ENCODE measurements at regions not wholly inside any gene's neighbourhood (a gene's known extent, or its start where the extent isn't known, plus 50 kb on each side); places are given as distances from the start of the nearest gene placed in this dataset.

- no peak for DNase-seq (ENCODE audit: low read depth)
These were observed 565.9 kb upstream of the FBXO33 start for GRCh38 chr14:39998114-39998513.

DNA sequence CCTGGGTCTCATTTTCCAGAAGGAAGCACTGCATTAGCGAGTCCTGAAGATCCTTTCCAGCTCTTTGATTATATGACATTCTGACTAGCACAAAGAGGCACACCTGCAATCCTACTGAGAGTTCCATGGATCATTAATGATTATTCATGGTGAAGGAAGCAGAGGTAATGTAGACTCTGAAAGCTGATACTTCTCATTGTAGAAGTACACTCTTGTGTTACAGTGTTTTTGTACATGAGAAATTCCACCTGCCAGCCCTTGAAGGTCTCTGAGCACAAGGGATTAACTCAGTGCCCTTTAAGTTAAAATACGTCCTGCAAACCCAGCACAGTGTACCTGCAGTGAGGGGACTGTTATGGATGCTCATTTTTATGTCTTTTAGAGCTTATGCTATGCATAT is 558.8 kb upstream of the FBXO33 start:
- DNase-seq (ENCODE audit: low read depth): no peak

DNA sequence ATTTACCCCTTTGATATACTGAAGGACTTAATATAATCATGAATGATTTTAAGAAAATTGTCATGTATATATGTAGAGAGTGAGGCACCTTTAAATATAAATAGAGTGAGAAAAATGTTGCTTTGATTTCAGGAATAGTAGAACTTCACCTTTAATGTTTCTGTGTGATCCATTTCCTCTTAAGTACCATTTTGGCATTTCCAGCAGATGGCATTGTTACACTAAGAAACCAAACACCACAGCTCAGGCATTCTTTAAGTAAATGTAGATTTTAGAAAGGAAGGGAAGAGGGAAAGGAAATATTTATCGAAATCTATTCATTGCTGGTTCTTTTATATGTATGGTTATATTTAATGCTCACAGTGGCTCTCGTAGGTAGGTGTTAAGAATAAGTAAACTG is 556.7 kb upstream of the FBXO33 start:
- DNase-seq (ENCODE audit: low read depth): peak; percentile 29

DNA sequence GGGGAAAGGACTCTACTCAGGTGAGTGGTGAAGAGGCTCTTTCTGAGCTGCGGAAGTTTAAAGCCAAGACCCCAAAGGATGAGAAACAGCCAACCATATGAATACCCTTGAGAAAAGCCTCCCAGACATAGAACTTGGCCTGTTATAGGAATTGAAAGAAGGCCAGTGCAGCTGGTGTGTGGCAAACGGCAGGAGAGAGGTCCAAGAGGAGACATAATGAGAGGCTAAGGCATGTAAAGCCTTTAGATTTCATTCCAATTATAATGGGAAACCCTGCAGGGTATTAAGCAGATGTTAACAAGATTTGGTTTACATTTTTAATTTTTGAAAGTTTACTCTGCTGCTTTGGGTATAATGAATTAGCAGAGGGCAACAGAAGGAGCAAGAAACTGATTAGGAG is 552.1 kb upstream of the FBXO33 start:
- no peak for DNase-seq (ENCODE audit: low read depth)

DNA sequence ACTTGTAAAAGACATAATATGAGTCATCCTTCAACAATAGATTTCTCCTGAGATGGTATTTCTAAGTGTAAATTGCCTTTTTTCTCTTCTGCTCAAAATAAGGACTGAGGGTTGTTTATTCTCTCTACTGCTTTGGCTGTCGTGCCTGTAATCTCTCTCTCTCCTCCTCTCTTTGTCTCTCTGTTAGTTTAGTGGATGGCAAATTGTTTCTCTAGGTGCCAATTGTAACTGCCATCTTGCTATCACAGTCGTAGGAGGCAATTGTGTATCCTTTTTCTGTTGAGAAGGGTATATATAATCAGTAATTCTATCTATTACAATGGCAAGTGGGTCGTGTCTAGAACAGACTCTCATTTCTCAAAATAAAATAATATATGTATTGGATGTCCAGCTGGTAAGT is 545.0 kb upstream of the FBXO33 start:
- DNase-seq (ENCODE audit: low read depth): no peak

- no peak for DNase-seq (ENCODE audit: low read depth)
These were observed 541.8 kb upstream of the FBXO33 start for GRCh38 chr14:39974036-39974435.

- no peak for DNase-seq (ENCODE audit: low read depth)
These were observed 540.5 kb upstream of the FBXO33 start for GRCh38 chr14:39972704-39973103.

DNA sequence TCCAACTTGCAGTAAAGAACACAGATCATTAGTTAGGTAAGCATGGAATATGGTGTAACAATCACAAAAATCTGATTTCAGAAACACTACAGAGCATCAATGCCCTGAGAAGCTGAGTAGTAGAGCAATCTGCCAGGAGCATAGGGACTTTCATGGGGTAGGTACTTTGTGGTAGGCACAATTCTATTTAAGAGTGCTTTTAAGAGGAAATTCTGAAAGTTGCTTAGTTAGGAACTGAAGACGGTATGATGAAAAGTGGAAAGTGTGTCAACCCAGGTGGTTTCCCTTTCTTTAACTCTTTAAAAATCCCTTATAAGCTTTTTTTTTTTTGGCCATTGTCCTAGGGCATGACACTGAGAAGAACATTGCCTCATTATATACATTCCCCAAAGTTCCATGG is 535.7 kb upstream of the FBXO33 start:
- DNase-seq (ENCODE audit: low read depth): no peak

DNA sequence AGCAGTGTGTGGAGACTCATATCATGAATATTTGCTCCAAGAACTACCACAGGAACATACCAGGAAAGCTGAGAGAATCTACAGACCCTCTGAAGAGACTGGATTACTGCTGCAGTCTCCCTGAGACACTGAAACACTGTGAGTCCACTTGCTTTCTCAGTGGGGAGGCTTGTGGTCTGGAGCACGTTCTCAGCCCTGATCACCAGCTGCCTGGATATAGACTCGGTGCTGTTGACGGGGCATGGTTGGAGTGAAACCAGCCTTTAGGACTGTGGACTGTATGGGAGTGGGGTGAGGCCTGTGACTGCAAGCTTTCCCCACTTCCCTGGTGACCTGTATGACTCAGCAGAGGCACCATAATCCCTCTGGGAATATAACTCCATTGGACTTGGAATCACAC is 525.8 kb upstream of the FBXO33 start:
- no peak for DNase-seq (ENCODE audit: low read depth)

GRCh38 chr14:39957290-39957689 is 525.1 kb upstream of the FBXO33 start:
- no peak for DNase-seq (ENCODE audit: low read depth)

DNA sequence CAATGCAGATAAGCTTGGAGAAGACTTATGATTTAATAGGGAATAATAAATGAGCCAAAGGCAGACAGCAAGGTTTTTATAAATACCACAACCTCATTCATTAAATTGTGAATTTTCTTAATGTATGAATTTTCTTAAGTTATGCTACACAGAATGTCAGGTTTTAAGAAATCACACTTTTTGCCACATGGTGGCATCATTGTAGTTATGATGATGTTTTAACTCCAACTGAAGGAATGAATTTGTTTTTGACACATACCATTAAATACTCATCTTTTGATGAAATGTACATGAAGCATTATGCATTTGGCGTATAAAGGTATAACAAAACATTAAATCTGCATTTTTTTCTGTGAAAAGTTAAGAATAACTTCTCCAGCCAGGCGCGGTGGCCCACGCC is 524.1 kb upstream of the FBXO33 start:
- DNase-seq (ENCODE audit: low read depth): no peak

DNA sequence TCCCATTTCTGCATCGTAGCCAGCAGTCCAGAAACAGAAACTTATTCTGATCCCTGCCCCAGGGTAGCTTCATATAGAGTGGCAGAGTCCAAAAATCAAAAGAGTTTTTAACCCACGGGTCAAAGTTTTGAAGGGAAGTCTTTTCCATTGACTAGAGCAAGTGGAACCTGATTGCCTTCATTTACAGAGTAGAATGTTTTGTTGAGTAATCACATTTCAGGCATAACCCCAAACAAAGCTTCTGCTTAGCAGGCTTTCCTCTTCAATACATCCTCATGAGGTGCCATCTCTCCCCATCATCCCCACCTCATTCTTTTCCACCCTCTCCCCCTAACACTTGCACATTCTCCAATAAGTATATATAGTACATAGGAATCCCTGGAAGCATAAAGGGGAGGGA is 516.0 kb upstream of the FBXO33 start:
- DNase-seq (ENCODE audit: low read depth): no peak

DNA sequence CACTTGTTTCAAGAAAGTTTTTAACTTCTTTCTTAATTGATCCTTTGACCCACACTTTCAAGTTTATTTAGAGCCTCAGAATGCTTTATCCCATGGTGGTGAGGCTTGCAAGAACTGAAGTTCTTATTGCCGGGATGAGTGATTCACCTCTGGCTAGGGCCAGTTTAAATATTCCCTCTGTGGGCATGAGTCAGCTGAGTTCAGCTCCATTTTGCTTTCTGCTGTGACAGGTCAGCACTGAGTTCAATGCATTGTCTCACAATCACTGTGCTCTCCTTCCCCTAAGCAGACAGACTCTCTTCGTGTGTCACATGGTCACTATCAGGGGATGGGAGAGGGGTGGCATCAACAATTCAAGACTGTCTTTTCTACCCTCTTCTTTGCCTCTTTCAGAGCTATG is 514.6 kb upstream of the FBXO33 start:
- DNase-seq (ENCODE audit: low read depth): no peak

DNA sequence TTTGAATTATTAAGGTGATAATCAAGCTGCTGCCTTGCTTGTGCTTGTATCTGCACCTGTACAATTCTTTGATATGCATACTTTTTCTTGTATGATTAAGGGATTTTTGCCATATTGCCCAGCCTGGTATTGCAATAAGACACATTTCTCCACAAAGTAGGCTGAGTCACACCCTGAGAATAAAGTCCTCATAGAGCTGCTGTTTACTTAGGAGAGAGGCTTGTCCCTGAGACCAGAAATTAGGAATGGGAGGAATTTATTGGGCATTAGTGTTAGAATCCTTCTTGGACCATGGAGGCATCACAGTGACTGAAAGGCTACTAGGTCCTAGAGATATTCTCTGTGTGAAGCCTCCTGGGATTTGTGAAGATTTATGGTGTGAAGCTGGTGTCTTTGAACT is 506.8 kb upstream of the FBXO33 start:
- DNase-seq (ENCODE audit: low read depth): no peak

DNA sequence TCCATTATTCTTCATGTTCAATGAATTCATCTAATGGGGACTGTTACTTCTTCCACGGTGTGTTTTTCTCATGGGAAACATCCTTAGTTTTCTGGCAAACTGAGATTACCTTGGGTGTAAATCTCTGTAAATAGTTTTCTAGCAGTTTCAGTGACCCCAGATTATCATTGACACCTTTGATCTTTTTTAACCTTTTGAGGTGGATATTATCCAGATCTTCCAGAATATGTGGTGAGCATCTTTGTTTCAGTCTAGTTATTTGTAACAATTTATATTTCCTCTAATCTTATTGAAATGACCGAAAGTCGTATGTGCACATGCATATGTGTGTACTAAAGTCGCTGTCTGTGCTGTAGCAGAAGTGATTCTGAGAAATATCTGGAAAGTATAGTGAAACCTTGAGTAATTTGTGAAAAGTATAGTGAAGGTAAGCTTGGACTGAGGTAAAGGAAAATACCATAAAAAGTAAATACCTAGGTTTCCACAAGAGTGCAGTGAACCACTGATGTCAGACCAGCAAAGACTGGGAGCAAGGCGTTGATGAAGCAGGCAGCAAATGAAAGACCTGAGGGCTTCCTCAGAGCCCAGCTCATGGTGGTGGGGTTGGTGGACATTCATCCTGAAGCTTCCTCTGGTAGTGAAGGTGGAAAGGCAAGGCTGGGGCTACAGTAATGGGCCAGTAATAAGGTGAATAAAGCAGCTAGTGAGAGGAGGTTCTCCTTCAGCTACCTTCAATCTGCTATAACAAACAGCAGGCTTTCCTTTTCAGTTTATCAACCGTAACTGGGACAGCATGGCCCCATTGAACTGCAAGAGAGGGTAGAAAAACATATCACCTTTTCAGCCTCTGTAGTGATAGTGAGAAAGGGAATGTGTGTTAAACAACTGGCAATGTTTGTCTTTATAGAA is 480.2 kb upstream of the FBXO33 start:
- DNase-seq (ENCODE audit: low read depth): no peak

DNA sequence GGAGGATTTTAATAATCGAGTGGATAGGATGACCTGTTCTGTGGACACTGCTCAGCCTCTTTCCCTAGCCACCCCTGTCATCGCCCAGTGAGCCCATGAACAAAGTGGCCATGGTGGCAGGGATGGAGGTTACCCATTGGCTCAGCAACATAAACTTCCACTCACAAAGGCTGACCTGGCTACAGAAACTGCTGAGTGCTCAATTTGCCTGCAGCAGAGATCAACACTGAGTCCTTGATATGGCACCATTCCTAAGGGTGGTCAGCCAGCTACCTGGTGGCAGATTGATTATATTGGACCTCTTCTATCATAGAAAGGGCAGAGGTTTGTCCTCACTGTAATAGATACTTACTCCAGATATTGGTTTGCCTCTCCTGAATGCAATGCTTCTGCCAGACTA is 465.4 kb upstream of the FBXO33 start:
- DNase-seq (ENCODE audit: low read depth): no peak

DNA sequence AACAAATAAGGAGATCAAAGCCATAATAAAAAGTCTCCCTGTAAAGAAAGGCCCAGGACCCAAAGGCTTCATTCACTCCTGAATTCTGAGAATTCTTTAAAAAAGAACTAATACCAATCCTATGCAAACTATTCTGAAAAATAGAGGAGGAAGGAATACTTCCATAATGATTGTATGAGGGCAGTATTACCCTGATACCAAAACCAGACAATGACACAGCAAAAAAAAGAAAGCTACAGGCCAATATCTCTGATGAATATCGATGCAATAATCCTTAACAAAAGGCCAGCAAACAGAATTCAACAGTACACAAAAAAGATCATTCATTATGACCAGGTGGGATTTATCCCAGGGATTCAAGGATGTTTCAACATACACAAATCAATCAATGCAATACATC is 457.8 kb upstream of the FBXO33 start:
- DNase-seq (ENCODE audit: low read depth): no peak

- DNase-seq (ENCODE audit: low read depth): no peak
These were observed 451.9 kb upstream of the FBXO33 start for GRCh38 chr14:39884091-39884490.

DNA sequence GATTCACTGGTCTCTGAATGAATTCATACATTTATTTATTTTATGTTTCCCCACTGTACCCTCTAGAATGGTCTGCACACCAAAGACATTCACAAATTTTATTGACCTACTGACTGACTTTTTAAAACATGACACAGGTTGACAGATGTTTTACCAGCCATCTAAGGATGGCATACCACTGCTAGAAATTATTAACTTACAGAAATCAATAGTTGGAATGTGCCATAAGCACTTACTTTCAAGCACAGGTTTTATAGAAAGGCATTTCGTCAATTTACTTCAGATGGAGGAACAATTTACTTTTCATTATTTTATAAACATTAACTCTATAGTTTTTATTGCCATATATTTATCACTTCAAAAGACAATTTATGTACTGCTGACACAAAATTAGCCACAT is 448.7 kb upstream of the FBXO33 start:
- DNase-seq (ENCODE audit: low read depth): no peak

GRCh38 chr14:39880106-39880695 is 448.0 kb upstream of the FBXO33 start:
- DNase-seq (ENCODE audit: low read depth): no peak

GRCh38 chr14:39877577-39878190 is 445.5 kb upstream of the FBXO33 start:
- DNase-seq (ENCODE audit: low read depth): no peak

DNA sequence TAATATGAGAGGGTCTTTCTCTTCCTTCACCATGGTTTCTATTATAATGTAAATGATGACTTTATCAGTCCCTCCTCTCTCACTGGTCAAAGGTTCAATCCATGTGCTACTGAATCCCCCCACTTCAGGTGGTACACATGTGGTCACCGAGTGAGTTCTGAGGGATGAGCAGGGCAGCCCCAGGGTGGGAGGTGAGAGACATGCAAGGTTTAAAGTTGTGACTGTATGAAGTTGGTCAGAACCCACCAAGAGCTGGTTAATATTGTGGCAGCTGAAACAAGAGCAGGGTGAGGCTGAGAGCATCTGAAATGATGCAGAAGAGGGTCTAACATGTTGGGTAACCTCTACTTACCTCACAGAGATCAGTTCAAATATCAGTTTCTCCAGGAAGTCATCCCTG is 444.7 kb upstream of the FBXO33 start:
- no peak for DNase-seq (ENCODE audit: low read depth)

- DNase-seq (ENCODE audit: low read depth): no peak
These were observed 442.8 kb upstream of the FBXO33 start for GRCh38 chr14:39875028-39875427.

Measured in forelimb muscle (tissue), 1 donor.